Frontal cortex (tissue), 3 donors: ENCODE measurements at regions not wholly inside any gene's neighbourhood (a gene's known extent, or its start where the extent isn't known, plus 50 kb on each side); places are given as distances from the start of the nearest gene placed in this dataset.
"Not testable (repeated sequence)": the region's sequence is repeated elsewhere in the genome, so short reads cannot be mapped to it uniquely, and the experiment has no call there.

Experiments used
- DNase-seq, 2 donors: peaks; one replicate each; pipeline ENCODE4 v3.0.0; 2012; ENCODE audit warnings: low spot score in 2 of 2
- FAIRE-seq: peaks from 2 replicates; lab custom pipeline; 2012; peaks lifted over from hg19 to GRCh38; lab: Jason Lieb, UNC
- donor health status: control.
- donor health status: control.
- donor health status: control.

DNA sequence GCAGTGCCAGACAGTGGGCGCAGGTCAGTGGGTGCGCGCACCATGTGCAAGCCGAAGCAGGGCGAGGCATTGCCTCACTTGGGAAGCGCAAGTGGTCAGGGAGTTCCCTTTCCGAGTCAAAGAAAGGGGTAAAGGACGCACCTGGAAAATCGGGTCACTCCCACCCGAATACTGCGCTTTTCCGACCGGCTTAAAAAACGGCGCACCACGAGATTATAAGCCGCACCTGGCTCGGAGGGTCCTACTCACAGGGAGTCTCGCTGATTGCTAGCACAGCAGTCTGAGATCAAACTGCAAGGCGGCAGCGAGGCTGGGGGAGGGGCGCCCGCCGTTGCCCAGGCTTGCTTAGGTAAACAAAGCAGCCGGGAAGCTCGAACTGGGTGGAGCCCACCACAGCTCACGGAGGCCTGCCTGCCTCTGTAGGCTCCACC is 77.9 kb downstream of the NR4A2 start:
- not testable (repeated sequence) for FAIRE-seq, DNase-seq

DNA sequence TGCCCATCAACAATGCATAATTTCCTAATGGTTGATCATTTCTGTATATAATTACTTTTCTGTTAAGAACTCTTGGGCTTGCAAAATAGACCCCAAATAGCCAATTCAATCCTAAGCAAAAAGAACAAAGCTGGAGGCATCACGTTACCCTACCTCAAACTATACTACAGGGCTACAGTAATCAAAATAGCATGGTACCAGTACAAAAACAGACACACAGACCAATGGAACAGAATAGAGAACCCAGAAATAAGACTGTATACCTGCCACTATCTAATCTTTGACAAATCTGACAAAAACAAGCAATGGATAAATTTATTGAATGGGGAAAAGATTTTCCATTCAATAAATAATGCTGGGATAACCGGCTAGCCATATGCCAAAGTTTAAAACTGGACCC is 78.8 kb downstream of the NR4A2 start:
- DNase-seq: no peak
- no peak for FAIRE-seq

DNA sequence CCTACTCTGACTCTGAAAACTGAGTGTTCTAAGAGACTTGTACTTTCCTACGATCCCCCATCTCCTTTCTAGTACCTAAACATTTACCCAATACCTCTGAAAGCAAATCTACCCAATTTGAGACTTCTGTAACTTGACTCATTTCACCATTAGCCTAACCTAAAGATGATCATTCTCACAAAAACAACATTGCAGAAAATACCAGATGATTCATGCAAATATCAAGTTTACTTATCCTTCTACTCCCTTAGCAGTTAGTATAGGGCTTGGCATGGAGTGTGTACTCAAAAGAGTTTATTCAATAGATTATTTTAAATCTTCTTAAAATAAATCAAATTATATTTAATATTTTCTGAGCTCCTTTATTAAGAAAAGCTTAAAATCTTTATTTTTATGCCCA is 89.6 kb downstream of the NR4A2 start:
- FAIRE-seq (no peak), DNase-seq (no peak)

DNA sequence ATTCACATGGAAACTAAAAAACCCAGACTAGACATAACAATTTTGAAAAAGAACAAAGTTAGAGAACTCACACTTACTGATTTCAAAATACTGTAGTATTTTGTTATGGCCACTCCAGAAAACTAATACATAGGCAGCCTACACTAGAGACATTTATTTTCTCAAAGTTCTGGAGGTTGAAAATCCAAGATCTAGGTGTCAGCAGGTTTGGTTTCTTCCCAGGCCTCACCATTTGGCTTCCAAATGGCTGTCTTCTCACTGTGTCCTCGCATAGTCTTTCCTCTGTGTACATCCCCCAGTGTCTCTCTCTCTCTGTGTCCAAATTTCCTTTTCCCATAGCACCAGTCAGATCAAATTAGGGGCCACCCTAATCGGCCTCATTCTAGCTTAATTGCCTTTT is 95.0 kb downstream of the NR4A2 start:
- FAIRE-seq (no peak), DNase-seq (no peak)

DNA sequence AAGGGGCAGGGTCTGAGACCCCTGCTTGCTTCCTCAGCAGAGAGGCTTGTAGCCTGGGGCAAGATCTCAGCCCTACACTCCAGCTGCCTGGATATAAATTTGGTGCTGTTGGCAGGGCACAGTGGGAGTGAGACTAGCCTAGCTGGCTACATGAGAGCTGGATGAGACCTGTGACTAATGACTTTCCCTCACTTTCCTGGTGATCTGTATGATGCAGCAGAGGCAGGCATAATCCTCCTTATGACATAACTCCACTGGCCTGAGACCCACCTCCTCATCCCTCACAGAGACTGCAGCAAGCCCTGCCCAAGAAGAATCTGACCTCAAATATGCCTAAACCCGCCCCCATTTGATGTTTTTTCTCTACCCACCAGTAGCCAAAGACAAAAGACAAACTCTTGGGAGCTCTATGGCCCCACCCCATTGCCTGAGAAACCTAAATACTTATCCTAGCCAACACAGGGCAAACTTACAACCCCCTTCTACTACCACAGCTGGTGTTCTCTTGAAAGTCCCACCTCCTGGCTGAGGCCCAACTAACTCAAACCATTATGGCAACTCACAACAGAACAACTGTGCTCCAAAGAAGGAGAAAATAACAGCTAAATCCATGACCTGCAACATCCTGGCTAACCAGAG is 102.7 kb downstream of the NR4A2 start:
- FAIRE-seq (no peak), DNase-seq (no peak)

DNA sequence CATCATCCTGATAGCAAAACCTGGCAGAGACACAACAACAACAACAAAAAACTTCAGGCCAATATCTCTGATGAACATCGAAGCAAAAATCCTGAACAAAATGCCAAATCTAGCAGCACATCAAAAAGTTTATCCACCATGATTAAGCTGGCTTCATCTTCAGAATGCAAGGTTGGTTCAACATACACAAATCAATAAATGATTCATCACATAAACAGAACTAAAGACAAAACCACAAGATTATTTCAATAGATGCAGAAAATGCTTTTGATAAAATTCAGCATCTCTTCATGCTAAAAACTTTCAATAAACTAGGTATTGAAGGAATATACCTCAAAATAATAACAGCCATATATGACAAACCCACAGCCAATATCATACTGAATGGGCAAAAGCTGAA is 109.2 kb downstream of the NR4A2 start:
- not testable (repeated sequence) for DNase-seq, FAIRE-seq

DNA sequence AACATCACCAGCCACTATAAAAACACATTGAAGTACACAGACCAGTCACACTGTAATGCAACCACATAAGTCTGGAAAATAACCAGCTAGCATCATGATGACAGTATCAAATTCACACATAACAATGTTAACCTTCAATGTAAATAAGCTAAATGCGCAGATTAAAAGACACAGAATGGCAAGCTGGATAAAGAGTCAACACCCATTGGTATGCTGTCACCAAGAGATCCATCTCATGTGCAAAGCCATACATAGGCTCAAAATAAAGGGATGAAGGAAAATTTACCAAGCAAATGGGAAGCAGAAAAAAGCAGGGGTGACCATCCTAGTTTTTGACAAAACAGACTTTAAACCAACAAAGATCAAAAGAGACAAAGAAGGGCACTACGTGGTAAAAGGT is 110.8 kb downstream of the NR4A2 start:
- FAIRE-seq: no peak
- DNase-seq: no peak

DNA sequence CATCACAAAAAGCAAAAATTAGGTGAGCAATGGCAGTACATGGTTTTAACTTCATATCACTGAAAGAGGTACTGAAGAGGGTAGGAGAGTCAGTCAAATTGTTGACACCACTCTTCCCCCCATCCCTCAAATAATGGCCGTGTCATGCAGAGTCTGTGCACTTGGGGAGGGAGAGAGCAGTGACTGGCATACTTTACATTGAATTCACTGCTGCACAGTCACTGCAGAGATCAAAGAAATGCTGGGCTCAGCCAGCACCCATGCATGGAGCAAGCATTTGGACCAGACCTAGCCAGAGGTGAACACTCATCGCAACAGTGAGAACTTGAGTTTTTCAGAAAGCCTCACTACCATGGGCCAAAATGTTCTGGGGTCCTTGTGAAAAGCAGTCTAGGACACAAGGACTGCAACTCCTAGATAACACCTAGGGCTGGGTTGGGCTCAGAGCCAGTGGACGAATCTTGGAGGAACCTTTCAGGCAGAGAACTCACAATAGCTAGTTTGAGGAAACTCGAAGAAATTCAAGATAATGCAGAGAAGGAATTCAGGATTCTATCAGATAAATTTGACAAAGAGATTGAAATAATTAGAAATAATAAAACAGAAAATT is 112.9 kb downstream of the NR4A2 start:
- DNase-seq: no peak
- no peak for FAIRE-seq

DNA sequence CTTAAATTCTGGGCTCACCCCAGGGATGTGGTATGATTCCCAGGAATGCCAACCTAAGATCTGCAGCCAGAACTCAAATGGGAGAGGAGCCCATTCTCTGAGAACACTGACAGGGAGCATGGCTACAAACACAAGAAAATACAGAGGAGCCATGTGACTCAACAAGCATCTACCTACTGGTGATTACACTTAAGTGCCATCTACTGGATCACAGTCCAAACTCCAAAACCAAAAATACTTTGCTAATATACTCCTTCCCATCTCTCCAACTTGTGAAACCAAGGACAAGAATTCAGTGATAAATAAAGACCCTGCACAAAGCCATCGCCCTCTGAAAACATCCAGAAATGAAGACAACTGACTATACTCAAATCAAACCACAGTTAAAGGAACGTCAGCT is 116.9 kb downstream of the NR4A2 start:
- FAIRE-seq (no peak), DNase-seq (no peak)

DNA sequence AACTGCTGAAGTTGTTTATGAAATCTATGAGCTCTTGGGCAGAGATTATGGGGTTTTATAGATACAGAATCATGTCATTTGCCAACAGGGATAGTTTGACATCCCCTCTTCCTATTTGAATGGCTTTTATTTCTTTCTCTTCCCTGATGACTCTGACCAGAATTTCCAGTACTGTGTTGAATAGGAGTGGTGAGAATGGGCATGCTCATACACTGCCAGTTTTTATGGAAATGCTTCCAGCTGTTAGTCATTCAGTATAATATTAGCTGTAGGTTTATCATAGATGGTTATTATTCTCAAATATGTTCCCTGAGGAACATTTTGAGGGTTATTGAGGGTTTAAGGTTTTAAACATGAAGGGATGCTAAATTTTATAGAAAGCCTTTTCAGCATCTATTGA is 121.2 kb downstream of the NR4A2 start:
- no peak for DNase-seq
- FAIRE-seq: no peak

DNA sequence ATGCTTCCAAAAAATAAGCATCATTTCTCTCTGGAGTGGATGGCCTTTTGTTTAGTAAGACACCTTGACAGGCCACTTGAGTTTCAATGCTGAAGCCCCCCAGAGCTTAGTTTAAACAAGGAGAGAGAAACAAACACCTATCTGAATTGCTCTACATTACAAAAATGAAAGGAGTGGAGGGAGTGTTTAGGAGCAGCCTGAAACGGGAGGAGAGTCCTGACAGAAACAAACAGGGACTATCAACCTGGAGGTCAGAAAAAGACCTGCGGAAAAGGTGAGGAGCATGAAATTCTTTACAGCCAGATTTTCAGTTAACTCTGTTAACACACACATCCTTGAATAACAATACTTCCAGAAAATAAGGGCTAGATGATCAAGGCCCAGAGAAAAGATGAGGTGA is 126.2 kb downstream of the NR4A2 start:
- DNase-seq: no peak
- no peak for FAIRE-seq

DNA sequence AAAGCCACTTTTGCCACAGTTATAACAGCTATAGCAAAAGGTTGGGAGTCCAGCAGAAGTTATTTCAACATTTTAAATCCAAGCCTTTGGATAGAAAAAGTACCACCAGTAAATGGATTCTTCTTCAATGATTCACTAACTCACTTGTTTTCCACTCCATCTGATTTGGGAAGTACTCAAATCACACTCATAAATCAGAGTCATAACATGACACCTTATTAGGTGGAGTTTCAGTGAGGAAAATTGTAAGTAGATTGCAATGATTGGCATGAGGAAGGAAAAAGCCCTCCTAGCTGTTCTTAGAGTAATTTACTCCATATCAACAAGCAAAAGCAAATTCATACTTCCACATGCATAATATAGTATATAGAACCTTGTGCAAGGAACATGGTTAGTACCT is 132.9 kb downstream of the NR4A2 start:
- no peak for FAIRE-seq

DNA sequence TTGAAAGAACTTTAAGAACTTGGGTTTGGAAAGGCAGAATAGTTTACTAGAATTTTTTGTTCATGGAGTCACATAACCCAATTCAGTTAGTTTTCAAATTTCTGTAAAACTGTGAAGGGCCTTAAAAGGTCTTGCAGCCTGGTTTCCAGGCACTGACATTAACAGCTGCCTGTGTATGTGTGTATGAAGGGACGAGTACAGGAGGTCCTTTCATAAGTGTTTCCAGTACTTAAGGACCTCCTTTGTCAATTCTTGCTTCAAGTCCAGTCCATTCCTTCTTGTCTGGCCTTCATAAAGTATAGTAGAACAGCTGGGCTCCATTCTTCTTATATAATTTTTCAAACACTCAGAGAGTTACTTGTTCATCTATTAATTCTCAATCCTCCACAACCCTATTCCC is 136.5 kb downstream of the NR4A2 start:
- DNase-seq: no peak
- no peak for FAIRE-seq

More for the DNA sequence above, 132.9 kb downstream of the NR4A2 start:
- no peak for DNase-seq

DNA sequence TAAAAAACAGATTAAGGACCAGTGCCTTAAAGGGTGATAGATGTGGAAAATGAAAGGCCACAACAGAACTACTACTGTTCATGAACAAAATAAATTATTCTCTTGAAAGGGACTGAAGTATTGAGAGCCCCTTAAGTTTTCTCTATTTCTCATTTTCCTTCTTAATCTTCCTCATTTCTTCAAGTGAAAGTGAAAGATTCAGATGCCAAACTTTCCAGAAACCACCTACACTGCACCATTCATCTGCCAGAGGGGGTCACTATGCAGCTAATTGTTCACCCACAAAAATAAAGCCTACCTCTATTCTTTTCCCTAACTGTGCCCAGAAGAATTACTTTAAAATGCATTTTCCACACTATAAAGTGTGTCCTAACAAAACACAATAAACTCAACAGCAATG is 140.1 kb downstream of the NR4A2 start:
- DNase-seq: no peak
- FAIRE-seq: no peak

DNA sequence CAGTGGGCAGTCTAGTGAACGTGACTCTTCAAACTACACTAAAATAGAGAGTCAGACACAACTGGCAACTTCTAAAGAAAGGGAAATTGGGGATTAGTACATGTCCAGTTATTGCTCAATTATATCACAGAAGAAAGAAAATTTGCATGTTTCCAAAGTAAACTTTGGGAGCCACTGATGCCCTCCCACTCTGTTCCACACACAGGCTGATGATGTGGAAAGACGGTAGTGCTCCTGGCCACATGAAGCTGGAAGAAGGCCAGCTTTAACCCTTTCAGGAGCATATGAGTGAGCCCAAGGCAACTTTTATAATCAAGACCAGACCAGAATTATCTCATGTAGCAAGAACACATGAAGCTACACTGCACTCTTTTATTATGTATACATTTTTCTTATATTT is 141.0 kb downstream of the NR4A2 start:
- DNase-seq: no peak

DNA sequence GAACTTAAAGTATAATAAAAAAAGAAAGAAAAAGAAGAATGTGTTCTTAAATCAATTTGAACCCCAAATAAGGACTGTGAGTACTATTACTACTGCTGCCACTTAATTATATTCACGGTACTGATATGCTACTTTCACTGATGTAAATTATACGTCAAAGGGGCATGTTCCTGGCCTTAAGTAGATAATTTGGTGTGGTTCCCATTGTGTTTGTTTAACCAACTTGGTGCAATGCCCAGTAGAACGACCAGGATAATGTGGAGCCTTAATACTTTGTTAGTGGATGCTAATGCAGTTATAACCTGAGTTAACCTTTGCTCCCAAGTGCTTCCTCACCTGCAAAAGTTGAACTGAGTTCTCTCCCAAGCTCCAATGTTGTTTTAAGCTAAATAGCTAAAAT is 142.0 kb downstream of the NR4A2 start:
- DNase-seq: no peak
- FAIRE-seq: no peak

More for the DNA sequence above, 141.0 kb downstream of the NR4A2 start:
- no peak for FAIRE-seq

DNA sequence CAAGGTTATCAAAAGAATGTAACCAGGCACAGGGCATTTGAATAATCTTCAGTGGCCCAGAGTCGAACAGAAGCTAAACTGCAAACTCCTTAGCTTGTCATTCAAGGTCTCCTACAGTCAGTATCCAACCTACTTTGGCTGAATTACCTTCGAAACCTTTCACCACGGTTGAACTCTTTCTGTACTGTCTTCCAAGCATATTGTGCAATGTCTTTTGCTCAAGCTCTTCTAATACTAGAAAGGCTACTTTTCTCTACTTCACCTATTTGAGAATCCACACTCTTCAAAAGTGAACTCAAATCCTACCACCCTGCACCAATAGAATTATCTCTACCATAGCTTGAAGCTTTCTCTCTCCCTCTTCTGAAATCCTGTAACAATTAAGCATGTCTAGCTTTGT is 142.9 kb downstream of the NR4A2 start:
- no peak for FAIRE-seq

DNA sequence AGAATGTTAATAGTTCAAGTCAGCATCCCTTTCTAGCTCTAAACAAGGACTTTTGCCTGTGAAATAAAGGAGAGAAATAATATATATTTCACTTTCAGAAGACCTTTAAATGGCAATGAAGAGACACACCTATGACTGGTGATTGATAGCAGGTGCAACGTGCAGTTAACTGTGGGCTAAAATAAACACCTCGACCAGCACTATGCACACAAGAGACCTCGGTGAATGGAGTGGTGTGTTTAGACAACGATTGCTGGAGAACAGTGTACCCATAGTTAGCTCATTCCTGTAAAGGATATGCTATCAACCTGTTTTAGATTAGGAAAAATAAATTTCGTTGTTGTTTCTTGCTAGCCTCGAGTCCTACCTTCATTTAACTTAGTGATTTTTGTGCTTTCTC is 143.4 kb downstream of the NR4A2 start:
- DNase-seq (no peak), FAIRE-seq (no peak)

More for the DNA sequence above, 142.9 kb downstream of the NR4A2 start:
- no peak for DNase-seq

DNA sequence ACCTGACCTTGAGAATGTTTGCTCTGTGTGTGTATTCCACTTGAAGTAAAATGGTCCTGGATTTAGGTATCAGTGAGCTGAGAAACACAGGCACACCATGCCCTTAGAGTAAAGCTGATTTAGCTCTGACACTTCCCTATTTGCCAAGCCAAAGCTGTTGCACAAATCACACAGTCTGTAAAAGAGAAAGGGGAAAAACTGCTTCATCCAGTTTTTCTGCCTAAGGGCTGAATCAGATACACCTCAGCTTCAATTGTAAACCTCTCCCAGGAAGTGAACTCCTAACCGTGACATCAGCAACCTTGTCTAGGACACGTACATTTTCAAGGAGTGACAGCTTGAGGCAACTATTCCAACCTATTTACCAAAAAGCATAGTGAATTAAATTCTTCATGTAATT is 150.4 kb downstream of the NR4A2 start:
- FAIRE-seq (no peak), DNase-seq (no peak)

DNA sequence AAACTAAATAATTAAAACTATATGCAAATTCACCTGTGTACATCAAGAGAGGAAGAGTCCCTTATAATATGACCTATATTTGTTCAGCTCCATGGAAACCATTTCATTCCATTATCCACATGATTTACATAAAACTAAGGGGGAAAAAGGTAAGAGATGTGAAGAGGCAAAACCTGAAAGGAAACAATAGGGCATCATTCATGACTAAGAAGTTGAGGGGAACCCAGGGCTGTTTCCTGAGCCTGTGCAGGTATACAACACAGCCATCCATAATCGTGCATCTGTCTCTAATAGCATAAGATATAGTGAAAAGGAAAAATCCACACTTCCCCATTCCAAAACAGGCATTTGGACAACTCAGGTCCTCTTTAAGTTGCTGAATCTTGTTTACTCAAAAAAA is 151.3 kb downstream of the NR4A2 start:
- DNase-seq: no peak
- FAIRE-seq: no peak

DNA sequence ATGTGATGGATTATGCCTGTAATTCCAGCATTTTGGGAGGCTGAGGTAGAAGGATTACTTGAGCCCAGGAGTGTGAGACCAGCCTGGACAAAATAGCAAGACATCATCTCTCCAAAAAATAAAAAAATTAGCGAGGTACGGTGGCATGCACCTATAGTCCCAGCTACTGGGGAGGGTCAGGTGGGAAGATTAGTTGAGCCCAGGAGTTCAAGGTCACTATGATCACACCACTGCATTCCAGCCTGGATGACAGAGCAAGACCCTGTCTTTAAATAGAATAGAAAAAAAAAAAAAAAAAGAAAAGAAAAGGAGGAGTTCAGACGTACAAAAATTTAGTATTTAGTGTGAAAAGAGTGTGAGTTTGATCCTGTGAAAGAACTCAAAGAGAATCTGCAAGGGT is 154.9 kb downstream of the NR4A2 start:
- DNase-seq (no peak), FAIRE-seq (no peak)

DNA sequence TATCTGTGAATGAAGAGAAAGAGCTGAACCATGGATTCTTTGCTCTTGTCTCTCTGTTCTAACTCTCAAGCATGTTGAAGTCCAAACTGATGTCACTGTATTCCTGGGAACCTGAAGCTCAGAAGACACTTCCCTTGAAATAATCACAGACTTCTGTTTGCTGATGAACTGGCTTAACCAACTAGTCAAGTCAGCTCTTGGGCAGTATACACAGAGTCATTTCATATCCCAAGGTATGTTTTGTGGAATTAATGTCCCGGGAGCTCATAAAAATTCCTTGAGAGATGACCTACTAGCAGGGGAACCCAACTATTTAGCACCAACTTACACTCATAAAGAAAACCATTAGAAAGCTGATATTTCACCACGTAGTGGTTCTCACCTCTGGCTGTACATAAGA is 156.6 kb downstream of the NR4A2 start:
- FAIRE-seq: no peak
- no peak for DNase-seq
